Gastroesophageal sphincter (tissue), 4 donors: ENCODE measurements at regions not wholly inside any gene's neighbourhood (a gene's known extent, or its start where the extent isn't known, plus 50 kb on each side); places are given as distances from the start of the nearest gene placed in this dataset.

Source experiments
- ATAC-seq: fragments of 150-250 bp; one replicate; pipeline ENCODE4 v1.9.1; 2016; ENCODE audit warnings: mild to moderate bottlenecking, moderate library complexity
- H3K27ac ChIP-seq, 4 donors: fragments of 200-600 bp; sonication (generic) in 3 of 4; 1 replicate in 3 of 4; 2 replicates in 1 of 4; pipeline ENCODE4 v1.5.1; 2016 to 2019
- H3K27me3 ChIP-seq: fragments of 200-600 bp; sonication (generic); one replicate; pipeline ENCODE4 v1.5.1; 2019
- H3K36me3 ChIP-seq, 2 donors: fragments of 200-600 bp; sonication (generic); one replicate each; pipeline ENCODE4 v1.5.1; 2019; ENCODE audit warnings: control low read depth in 1 of 2
- H3K4me1 ChIP-seq, 3 donors: fragments of 200-600 bp; sonication (generic); 1 replicate in 2 of 3; 2 replicates in 1 of 3; pipeline ENCODE4 v1.5.1; 2016 to 2019; ENCODE audit warnings: control low read depth in 2 of 3
- H3K4me3 ChIP-seq, 2 donors: fragments of 200-600 bp; sonication (generic); one replicate each; pipeline ENCODE4 v1.5.1; 2019; ENCODE audit warnings: mild to moderate bottlenecking in 1 of 2, moderate library complexity in 1 of 2
- H3K9me3 ChIP-seq, 3 donors: fragments of 200-600 bp; sonication (generic); one replicate each; pipeline ENCODE4 v1.5.1; 2017 to 2019; ENCODE audit warnings: control low read depth in 2 of 3
- CTCF ChIP-seq, 4 experiments: fragments of 200-600 bp in 2 of 4; fragments of 450-650 bp in 2 of 4; sonication (generic) in 1 of 4; IDR thresholded peaks; one replicate each; pipeline ENCODE4 v1.5.1; 2017 to 2019; ENCODE audit warnings: antibody characterized with exemption in 4 of 4, mild to moderate bottlenecking in 2 of 4, moderate library complexity in 2 of 4
- EP300 ChIP-seq: sonication (generic); formaldehyde crosslinking; IDR thresholded peaks from one replicate; pipeline ENCODE4 v1.6.1; 2017; ENCODE audit warnings: antibody characterized with exemption, mild to moderate bottlenecking
- POLR2A ChIP-seq, 2 donors: fragments of 450-650 bp; IDR thresholded peaks; one replicate each; pipeline ENCODE4 v1.6.1; 2017; ENCODE audit warnings: antibody characterized with exemption in 2 of 2, mild to moderate bottlenecking in 2 of 2, moderate library complexity in 1 of 2
- POLR2AphosphoS5 ChIP-seq: sonication (generic); formaldehyde crosslinking; IDR thresholded peaks from one replicate; pipeline ENCODE4 v1.6.1; 2017; ENCODE audit warnings: antibody characterized with exemption
- WGBS, 2 donors: methylation state at CpG; one replicate each; pipeline ENCODE4 v1.1.5; 2018; ENCODE audit warnings: low coverage in 1 of 2; 5-methylcytosine and 5-hydroxymethylcytosine counted together

GRCh38 chr3:182375916-182376315, 417.4 kb upstream of the ATP11B start:
- WGBS, 2 donors, result 100% methylated on average over 1 of the region's 1 CpG
- TF ChIP-seq EP300 (no peak), POLR2AphosphoS5 (no peak), CTCF (IDR thresholded peaks at IDR 0.05) (no peak), POLR2A (IDR thresholded peaks at IDR 0.05) (no peak)
- H3K9me3 ChIP-seq, result no peaks in the 10 kb centered on the region
- ATAC-seq, result no peak
- no peaks in the 10 kb centered on the region for H3K27me3 ChIP-seq
- no peaks in the 10 kb centered on the region for H3K36me3 ChIP-seq
- no peak overlapping the region for H3K27ac ChIP-seq
- no peak overlapping the region for H3K4me3 ChIP-seq
- no peaks in the 10 kb centered on the region for H3K4me1 ChIP-seq

- Histone ChIP-seq H3K27me3 (no peaks in the 10 kb centered on the region), H3K27ac (no peak overlapping the region), H3K9me3 (no peaks in the 10 kb centered on the region), H3K4me3 (no peak overlapping the region), H3K4me1 (no peaks in the 10 kb centered on the region), H3K36me3 (no peaks in the 10 kb centered on the region)
- TF ChIP-seq POLR2AphosphoS5 (no peak), EP300 (no peak), POLR2A (IDR thresholded peaks at IDR 0.05) (no peak), CTCF (IDR thresholded peaks at IDR 0.05) (no peak)
- WGBS, 2 donors, result 69 to 85% methylated on average over 3 to 4 of the region's 4 CpGs
- ATAC-seq, result no peak
These were observed 411.0 kb upstream of the ATP11B start for GRCh38 chr3:182382112-182382857.

GRCh38 chr3:182384221-182384620, 409.1 kb upstream of the ATP11B start:
- H3K9me3 ChIP-seq, result no peaks in the 10 kb centered on the region
- no peak for TF ChIP-seq POLR2AphosphoS5
- no peak overlapping the region for H3K27ac ChIP-seq
- H3K27me3 ChIP-seq, result no peaks in the 10 kb centered on the region
- no peaks in the 10 kb centered on the region for H3K36me3 ChIP-seq
- 15 to 33% methylated on average over 5 of the region's 5 CpGs for WGBS, 2 donors
- H3K4me1 ChIP-seq, result no peaks in the 10 kb centered on the region
- no peak for ATAC-seq
- no peak overlapping the region for H3K4me3 ChIP-seq

GRCh38 chr3:182385356-182385755, 407.9 kb upstream of the ATP11B start:
- Histone ChIP-seq H3K27ac (no peak overlapping the region), H3K9me3 (no peaks in the 10 kb centered on the region), H3K4me3 (no peak overlapping the region), H3K4me1 (no peaks in the 10 kb centered on the region), H3K27me3 (no peaks in the 10 kb centered on the region), H3K36me3 (no peaks in the 10 kb centered on the region)
- TF ChIP-seq POLR2AphosphoS5, result no peak
- TF ChIP-seq POLR2A (IDR thresholded peaks at IDR 0.05), result no peak
- no peak for TF ChIP-seq EP300
- no peak for TF ChIP-seq CTCF (IDR thresholded peaks at IDR 0.05)
- ATAC-seq, result no peak
- WGBS, 2 donors, result 60 to 69% methylated on average over 1 to 2 of the region's 2 CpGs

- ATAC-seq, result no peak
- Histone ChIP-seq H3K4me3 (no peak overlapping the region), H3K27ac (no peak overlapping the region), H3K27me3 (no peaks in the 10 kb centered on the region), H3K9me3 (no peaks in the 10 kb centered on the region), H3K4me1 (no peaks in the 10 kb centered on the region), H3K36me3 (no peaks in the 10 kb centered on the region)
- WGBS, 2 donors, result 67 to 95% methylated on average over 1 of the region's 1 CpG
- TF ChIP-seq POLR2A (IDR thresholded peaks at IDR 0.05) (no peak), EP300 (no peak), CTCF (IDR thresholded peaks at IDR 0.05) (no peak), POLR2AphosphoS5 (no peak)
These were observed 404.8 kb upstream of the ATP11B start for GRCh38 chr3:182388506-182388905.
